Activated CD8-positive, alpha-beta memory T cell treated with anti-CD3 and anti-CD28 coated beads, Interleukin-2, amount 10 ng/mL, durations not matched to agents 7 days and 5 days (primary cell): ENCODE measurements at regions not wholly inside any gene's neighbourhood (a gene's known extent, or its start where the extent isn't known, plus 50 kb on each side); places are given as distances from the start of the nearest gene placed in this dataset.
"Not testable (repeated sequence)": the region's sequence is repeated elsewhere in the genome, so short reads cannot be mapped to it uniquely, and the experiment has no call there.

Experiments used
- ATAC-seq: fragments of 150-1000 bp; cut with Tn5 transposase; one replicate; pipeline ENCODE4 v1.10.0; 2021; ENCODE audit warnings: moderate library complexity
- CTCF ChIA-PET: fragments of 350-600 bp; sonication (Branson Sonifier 250); formaldehyde crosslinking; loops from one replicate; lab custom pipeline; 2021; ENCODE audit warnings: antibody characterized with exemption; lab: Charles Lee
- DNase-seq: peaks from one replicate; pipeline ENCODE4 v3.0.0-alpha.2; 2020
- H3K27ac Mint-ChIP-seq: one replicate; pipeline ENCODE4 v1.8.0; 2021; ENCODE audit warnings: mild to moderate bottlenecking, mixed read lengths
- H3K27me3 Mint-ChIP-seq: one replicate; pipeline ENCODE4 v1.8.0; 2021; ENCODE audit warnings: mixed read lengths
- H3K36me3 Mint-ChIP-seq: one replicate; pipeline ENCODE4 v1.8.0; 2021; ENCODE audit warnings: mild to moderate bottlenecking, mixed read lengths
- H3K4me1 Mint-ChIP-seq: one replicate; pipeline ENCODE4 v1.8.0; 2021; ENCODE audit warnings: mixed read lengths
- H3K4me3 Mint-ChIP-seq: one replicate; pipeline ENCODE4 v1.8.0; 2021; ENCODE audit warnings: mild to moderate bottlenecking, moderate library complexity, mixed read lengths
- H3K9me3 Mint-ChIP-seq: one replicate; pipeline ENCODE4 v1.8.0; 2022; ENCODE audit warnings: low read depth, mixed read lengths

- CTCF ChIA-PET = no interaction called here
- Mint-ChIP-seq H3K9me3 (peaks cover 2% of the 10 kb centered on the region), H3K27ac (no peak overlapping the region), H3K36me3 (no peaks in the 10 kb centered on the region), H3K4me1 (no peaks in the 10 kb centered on the region), H3K27me3 (no peaks in the 10 kb centered on the region), H3K4me3 (no peak overlapping the region)
- ATAC-seq (no peak), DNase-seq (no peak)
These were observed 912.3 kb upstream of the WWC1 start for GRCh38 chr5:167378894-167379723.

- H3K27ac Mint-ChIP-seq = no peak overlapping the region
- H3K27me3 Mint-ChIP-seq = no peaks in the 10 kb centered on the region
- H3K9me3 Mint-ChIP-seq = peaks cover 6% of the 10 kb centered on the region
- CTCF ChIA-PET = no interaction called here
- H3K4me3 Mint-ChIP-seq = no peak overlapping the region
- no peaks in the 10 kb centered on the region for H3K36me3 Mint-ChIP-seq
- ATAC-seq (no peak), DNase-seq (no peak)
- no peaks in the 10 kb centered on the region for H3K4me1 Mint-ChIP-seq
These were observed 910.0 kb upstream of the WWC1 start for GRCh38 chr5:167381457-167381856.

- CTCF ChIA-PET = no interaction called here
These were observed 901.9 kb upstream of the WWC1 start for GRCh38 chr5:167389537-167389936.

GRCh38 chr5:167391286-167391685 is 900.2 kb upstream of the WWC1 start:
- DNase-seq, H3K27ac Mint-ChIP-seq, H3K36me3 Mint-ChIP-seq, CTCF ChIA-PET, H3K9me3 Mint-ChIP-seq, H3K4me3 Mint-ChIP-seq, H3K27me3 Mint-ChIP-seq, ATAC-seq, H3K4me1 Mint-ChIP-seq: not testable (repeated sequence)

More at GRCh38 chr5:167389537-167389936, 901.9 kb upstream of the WWC1 start:
- Mint-ChIP-seq H3K27me3 (no peaks in the 10 kb centered on the region), H3K4me3 (no peak overlapping the region), H3K36me3 (no peaks in the 10 kb centered on the region), H3K9me3 (peaks cover 7% of the 10 kb centered on the region), H3K27ac (no peak overlapping the region), H3K4me1 (no peaks in the 10 kb centered on the region)
- ATAC-seq (no peak), DNase-seq (no peak)

- CTCF ChIA-PET = no interaction called here
- Mint-ChIP-seq H3K4me3 (no peak overlapping the region), H3K4me1 (no peaks in the 10 kb centered on the region), H3K9me3 (peaks cover 6% of the 10 kb centered on the region), H3K27me3 (no peaks in the 10 kb centered on the region), H3K27ac (no peak overlapping the region), H3K36me3 (no peaks in the 10 kb centered on the region)
- no peak for DNase-seq
- ATAC-seq = no peak
These were observed 899.2 kb upstream of the WWC1 start for GRCh38 chr5:167392240-167392639.

- Mint-ChIP-seq H3K27ac (no peak overlapping the region), H3K36me3 (no peaks in the 10 kb centered on the region), H3K9me3 (peaks cover 2% of the 10 kb centered on the region), H3K27me3 (no peaks in the 10 kb centered on the region), H3K4me1 (no peaks in the 10 kb centered on the region), H3K4me3 (no peak overlapping the region)
- no peak for DNase-seq
- no peak for ATAC-seq
- CTCF ChIA-PET = no interaction called here
These were observed 898.1 kb upstream of the WWC1 start for GRCh38 chr5:167393358-167393757.

GRCh38 chr5:167402671-167403070 is 888.8 kb upstream of the WWC1 start:
- ATAC-seq = no peak
- H3K36me3 Mint-ChIP-seq = no peaks in the 10 kb centered on the region
- CTCF ChIA-PET = no interaction called here
- H3K4me3 Mint-ChIP-seq = no peak overlapping the region
- DNase-seq = no peak
- H3K27me3 Mint-ChIP-seq = no peaks in the 10 kb centered on the region
- no peak overlapping the region for H3K27ac Mint-ChIP-seq
- H3K4me1 Mint-ChIP-seq = no peaks in the 10 kb centered on the region
- peaks cover 9% of the 10 kb centered on the region for H3K9me3 Mint-ChIP-seq

- no peak for ATAC-seq
- no peak overlapping the region for H3K4me3 Mint-ChIP-seq
These were observed 884.9 kb upstream of the WWC1 start for GRCh38 chr5:167406513-167406912.

GRCh38 chr5:167412556-167412955 is 878.9 kb upstream of the WWC1 start:
- Mint-ChIP-seq H3K4me1 (no peaks in the 10 kb centered on the region), H3K27ac (no peak overlapping the region), H3K4me3 (no peak overlapping the region), H3K27me3 (no peaks in the 10 kb centered on the region), H3K36me3 (no peaks in the 10 kb centered on the region), H3K9me3 (peaks cover 2% of the 10 kb centered on the region)
- CTCF ChIA-PET = no interaction called here
- DNase-seq (no peak), ATAC-seq (no peak)

More at GRCh38 chr5:167406513-167406912, 884.9 kb upstream of the WWC1 start:
- Mint-ChIP-seq H3K36me3 (no peaks in the 10 kb centered on the region), H3K4me1 (no peaks in the 10 kb centered on the region), H3K27me3 (no peaks in the 10 kb centered on the region), H3K9me3 (peaks cover 2% of the 10 kb centered on the region), H3K27ac (no peak overlapping the region)
- no peak for DNase-seq
- CTCF ChIA-PET = no interaction called here

GRCh38 chr5:167413506-167413905 is 877.9 kb upstream of the WWC1 start:
- Mint-ChIP-seq H3K27ac (no peak overlapping the region), H3K4me1 (no peaks in the 10 kb centered on the region), H3K36me3 (no peaks in the 10 kb centered on the region), H3K4me3 (no peak overlapping the region), H3K27me3 (no peaks in the 10 kb centered on the region), H3K9me3 (peaks cover 3% of the 10 kb centered on the region)
- DNase-seq (no peak), ATAC-seq (no peak)
- CTCF ChIA-PET = no interaction called here

- ATAC-seq (no peak), DNase-seq (no peak)
- CTCF ChIA-PET = no interaction called here
- Mint-ChIP-seq H3K4me1 (no peaks in the 10 kb centered on the region), H3K4me3 (no peak overlapping the region), H3K27ac (no peak overlapping the region), H3K9me3 (peaks cover 5% of the 10 kb centered on the region), H3K36me3 (no peaks in the 10 kb centered on the region), H3K27me3 (no peaks in the 10 kb centered on the region)
These were observed 876.8 kb upstream of the WWC1 start for GRCh38 chr5:167414611-167415010.

GRCh38 chr5:167415779-167416746 is 875.4 kb upstream of the WWC1 start:
- ATAC-seq = no peak
- H3K27ac Mint-ChIP-seq = no peak overlapping the region
- CTCF ChIA-PET = no interaction called here
- no peaks in the 10 kb centered on the region for H3K36me3 Mint-ChIP-seq
- no peaks in the 10 kb centered on the region for H3K4me1 Mint-ChIP-seq
- peaks cover 7% of the 10 kb centered on the region for H3K9me3 Mint-ChIP-seq
- H3K27me3 Mint-ChIP-seq = no peaks in the 10 kb centered on the region
- H3K4me3 Mint-ChIP-seq = no peak overlapping the region
- DNase-seq = no peak

- DNase-seq = no peak
- Mint-ChIP-seq H3K27ac (no peak overlapping the region), H3K4me1 (no peaks in the 10 kb centered on the region), H3K4me3 (no peak overlapping the region), H3K27me3 (no peaks in the 10 kb centered on the region), H3K36me3 (no peaks in the 10 kb centered on the region), H3K9me3 (peaks cover 5% of the 10 kb centered on the region)
- ATAC-seq = no peak
- CTCF ChIA-PET = no interaction called here
These were observed 873.8 kb upstream of the WWC1 start for GRCh38 chr5:167417662-167418061.

- ATAC-seq (no peak), DNase-seq (no peak)
- CTCF ChIA-PET = no interaction called here
- Mint-ChIP-seq H3K36me3 (no peaks in the 10 kb centered on the region), H3K27me3 (no peaks in the 10 kb centered on the region), H3K27ac (no peak overlapping the region), H3K4me1 (no peaks in the 10 kb centered on the region), H3K4me3 (no peak overlapping the region), H3K9me3 (peaks cover 5% of the 10 kb centered on the region)
These were observed 866.3 kb upstream of the WWC1 start for GRCh38 chr5:167425161-167425560.
